Heart left ventricle (tissue), 13 donors: ENCODE measurements at regions not wholly inside any gene's neighbourhood (a gene's known extent, or its start where the extent isn't known, plus 50 kb on each side); places are given as distances from the start of the nearest gene placed in this dataset.

Experiments used
- CTCF ChIP-seq, 12 donors: fragments of 200-600 bp; sonication (generic) in 4 of 12; IDR thresholded peaks; one replicate each; pipeline versions ENCODE4 v1.5.0 to v1.8.0; 2018 to 2022; ENCODE audit warnings: antibody characterized with exemption in 12 of 12, mild to moderate bottlenecking in 5 of 12
- POLR2A ChIP-seq, 2 donors: fragments of 450-650 bp; IDR thresholded peaks; one replicate each; pipeline ENCODE4 v1.6.1; 2017; ENCODE audit warnings: antibody characterized with exemption in 2 of 2, mild to moderate bottlenecking in 2 of 2, moderate library complexity in 2 of 2
- donor health status: ischemic (EF 13 %, LVEDD 7.1; RV severe dilation, severe dysfunction).
- donor health status: DM: no; HTN: yes; CAD: no.
- donor health status: DM: no; HTN: no; CAD: no.
- donor health status: ischemic (EF 25% LVEDD 6.9; RV normal size, moderate dysfunction).
- donor health status: ischemic (EF 25% LVEDD 5.7; RV mildly dilated, moderate dysfunction).
- donor health status: ischemic (EF 35%, LVEDD 5.7; RV mildly dilated, moderate dysfunction).
- donor health status: nonischemic (EF 11% LVEDD 7.7; RV severe dilation, severe dysfunction).
- donor health status: DM: yes; HTN: yes; CAD: no.
- donor health status: PGD.
- donor health status: ischemic (EF 29% LVEDD 5.4; RV normal size, mild dysfunction).
- donor health status: nonischemic (EF 23%, LVEDD 6.1; RV moderate dilation, normal function).

- TF ChIP-seq CTCF (IDR thresholded peaks at IDR 0.05): no peak
- no peak for TF ChIP-seq POLR2A (IDR thresholded peaks at IDR 0.05)
Observed at GRCh38 chr20:6604179-6604578, 163.3 kb upstream of the BMP2 start.
